Nephron progenitor cell (in vitro differentiated cells): ENCODE measurements at regions not wholly inside any gene's neighbourhood (a gene's known extent, or its start where the extent isn't known, plus 50 kb on each side); places are given as distances from the start of the nearest gene placed in this dataset.

Experiments used
- DNase-seq: peaks from one replicate; pipeline ENCODE4 v3.0.0; 2021
- H3K27ac Mint-ChIP-seq: 2 replicates; pipeline ENCODE4 v1.8.0; 2021; ENCODE audit warnings: mild to moderate bottlenecking, moderate library complexity, mixed read lengths
- H3K27me3 Mint-ChIP-seq: 2 replicates; pipeline ENCODE4 v1.8.0; 2021; ENCODE audit warnings: mild to moderate bottlenecking, low read depth, mixed read lengths; ENCODE audit not compliant: poor library complexity
- H3K36me3 Mint-ChIP-seq: 2 replicates; pipeline ENCODE4 v1.8.0; 2021; ENCODE audit warnings: low read depth, mixed read lengths
- H3K4me1 Mint-ChIP-seq: 2 replicates; pipeline ENCODE4 v1.8.0; 2021; ENCODE audit warnings: mixed read lengths
- H3K4me3 Mint-ChIP-seq: 2 replicates; pipeline ENCODE4 v1.8.0; 2021; ENCODE audit warnings: mild to moderate bottlenecking, moderate library complexity, mixed read lengths
- H3K9me3 Mint-ChIP-seq: 2 replicates; pipeline ENCODE4 v1.8.0; 2021; ENCODE audit warnings: mild to moderate bottlenecking, moderate library complexity, mixed read lengths
- TF ChIP-seq, protein P1 (sequence below): fragments of 200-600 bp; sonication (generic); IDR thresholded peaks from 2 replicates; pipeline ENCODE4 v1.5.0; 2021; ENCODE audit warnings: antibody characterized with exemption

DNA sequence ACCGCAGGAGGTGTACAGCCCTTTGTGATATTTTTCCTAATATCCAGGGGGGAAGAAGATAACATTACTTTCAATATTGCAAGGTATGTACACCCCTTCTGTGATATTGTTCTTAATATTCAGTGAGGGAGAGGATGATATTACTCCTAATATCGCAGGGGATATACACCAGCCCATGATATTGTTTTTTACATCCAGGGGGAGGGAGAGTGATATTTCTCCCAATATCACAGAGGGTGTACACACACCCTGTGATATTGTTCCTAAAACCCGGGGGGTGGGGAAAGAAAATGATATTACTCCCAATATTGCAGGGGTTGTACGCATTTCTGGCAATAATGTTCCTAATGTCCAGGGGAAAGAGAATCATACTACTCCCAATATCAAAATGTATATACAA lies 58.0 kb upstream of the SLC25A48 start:
- TF ChIP-seq, protein P1, sequence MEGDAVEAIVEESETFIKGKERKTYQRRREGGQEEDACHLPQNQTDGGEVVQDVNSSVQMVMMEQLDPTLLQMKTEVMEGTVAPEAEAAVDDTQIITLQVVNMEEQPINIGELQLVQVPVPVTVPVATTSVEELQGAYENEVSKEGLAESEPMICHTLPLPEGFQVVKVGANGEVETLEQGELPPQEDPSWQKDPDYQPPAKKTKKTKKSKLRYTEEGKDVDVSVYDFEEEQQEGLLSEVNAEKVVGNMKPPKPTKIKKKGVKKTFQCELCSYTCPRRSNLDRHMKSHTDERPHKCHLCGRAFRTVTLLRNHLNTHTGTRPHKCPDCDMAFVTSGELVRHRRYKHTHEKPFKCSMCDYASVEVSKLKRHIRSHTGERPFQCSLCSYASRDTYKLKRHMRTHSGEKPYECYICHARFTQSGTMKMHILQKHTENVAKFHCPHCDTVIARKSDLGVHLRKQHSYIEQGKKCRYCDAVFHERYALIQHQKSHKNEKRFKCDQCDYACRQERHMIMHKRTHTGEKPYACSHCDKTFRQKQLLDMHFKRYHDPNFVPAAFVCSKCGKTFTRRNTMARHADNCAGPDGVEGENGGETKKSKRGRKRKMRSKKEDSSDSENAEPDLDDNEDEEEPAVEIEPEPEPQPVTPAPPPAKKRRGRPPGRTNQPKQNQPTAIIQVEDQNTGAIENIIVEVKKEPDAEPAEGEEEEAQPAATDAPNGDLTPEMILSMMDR: no peak
- peaks cover 7% of the 10 kb centered on the region for H3K27me3 Mint-ChIP-seq
- no peaks in the 10 kb centered on the region for H3K4me1 Mint-ChIP-seq
- no peaks in the 10 kb centered on the region for H3K36me3 Mint-ChIP-seq
- no peak overlapping the region for H3K27ac Mint-ChIP-seq
- peaks cover 17% of the 10 kb centered on the region for H3K9me3 Mint-ChIP-seq
- no peak overlapping the region for H3K4me3 Mint-ChIP-seq
- no peak for DNase-seq

DNA sequence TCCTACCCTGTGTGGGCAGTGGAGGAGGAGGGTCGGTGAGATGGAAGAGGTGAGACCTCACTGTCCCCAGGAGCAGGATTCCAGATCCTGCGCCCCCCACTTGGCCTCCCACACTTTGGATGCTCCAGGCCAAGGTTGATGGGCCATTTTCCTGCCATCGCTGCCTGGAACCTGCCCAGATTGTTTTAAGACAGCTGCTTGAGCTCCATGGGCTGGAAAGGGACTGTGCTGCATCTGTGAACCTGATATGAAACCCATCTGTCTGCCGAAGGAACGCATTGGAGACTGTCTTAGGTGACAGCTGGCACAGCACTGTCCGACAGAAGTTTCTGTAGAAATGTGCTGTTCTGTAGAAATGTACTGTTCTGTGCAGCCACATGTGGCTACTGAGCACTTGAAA lies 72.7 kb upstream of the SLC25A48 start:
- H3K9me3 Mint-ChIP-seq: peaks cover 11% of the 10 kb centered on the region
- H3K4me1 Mint-ChIP-seq: no peaks in the 10 kb centered on the region
- no peak overlapping the region for H3K27ac Mint-ChIP-seq
- no peaks in the 10 kb centered on the region for H3K27me3 Mint-ChIP-seq
- no peak overlapping the region for H3K4me3 Mint-ChIP-seq
- no peak for DNase-seq
- TF ChIP-seq, protein P1: no peak
- H3K36me3 Mint-ChIP-seq: no peaks in the 10 kb centered on the region

DNA sequence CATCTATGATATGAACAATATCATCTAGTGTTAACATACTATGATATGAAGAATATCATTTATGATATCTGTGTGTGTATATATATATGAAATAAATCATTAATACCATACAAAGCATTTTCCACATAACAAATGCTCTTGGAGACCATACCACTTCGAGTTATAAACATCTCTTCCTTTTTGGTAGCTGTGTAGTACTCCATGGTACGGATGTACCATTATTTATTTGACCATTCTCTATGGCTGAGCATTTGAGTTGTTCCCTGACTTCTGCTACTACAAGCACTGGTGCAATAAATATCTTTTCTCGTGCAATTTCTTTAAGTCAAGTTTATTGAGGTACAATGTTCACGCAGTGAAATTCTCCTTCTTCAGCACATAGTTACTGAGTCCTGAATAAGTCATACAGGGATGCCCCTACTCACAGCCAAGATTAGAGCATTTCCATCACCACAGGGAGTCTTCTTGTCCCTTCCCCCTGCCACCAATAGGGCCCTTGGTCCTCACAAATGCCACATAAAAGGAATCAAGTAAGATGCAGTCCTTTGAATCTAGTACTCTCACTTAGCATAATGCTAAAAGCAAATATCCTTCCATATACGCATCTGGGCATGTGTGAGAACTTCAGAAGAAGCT lies 75.2 kb upstream of the SLC25A48 start:
- Mint-ChIP-seq H3K27ac (no peak overlapping the region), H3K27me3 (no peaks in the 10 kb centered on the region), H3K9me3 (no peaks in the 10 kb centered on the region), H3K36me3 (no peaks in the 10 kb centered on the region), H3K4me1 (no peaks in the 10 kb centered on the region), H3K4me3 (no peak overlapping the region)
- TF ChIP-seq, protein P1: no peak
- DNase-seq: no peak

DNA sequence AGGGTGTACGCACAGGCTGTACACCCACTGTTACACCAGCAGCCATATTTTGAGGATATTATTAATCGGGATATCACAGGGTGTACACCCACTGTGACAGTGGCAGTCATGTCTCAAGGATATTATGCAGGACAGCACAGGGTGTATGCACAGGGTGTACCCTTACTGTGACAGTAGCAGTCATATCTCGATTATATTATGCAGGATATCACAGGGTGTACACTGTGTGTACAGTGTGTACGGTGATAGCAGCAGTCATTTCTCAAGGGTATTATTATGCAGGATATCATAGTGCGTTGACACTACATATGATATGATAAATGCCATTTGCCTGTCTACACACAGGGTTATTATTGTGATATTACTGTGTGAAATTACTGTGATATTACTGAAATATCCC lies 80.5 kb upstream of the SLC25A48 start:
- DNase-seq: no peak
- Mint-ChIP-seq H3K4me3 (no peak overlapping the region), H3K4me1 (no peaks in the 10 kb centered on the region), H3K36me3 (no peaks in the 10 kb centered on the region), H3K9me3 (no peaks in the 10 kb centered on the region), H3K27ac (no peak overlapping the region), H3K27me3 (peaks cover 8% of the 10 kb centered on the region)
- TF ChIP-seq, protein P1: no peak

DNA sequence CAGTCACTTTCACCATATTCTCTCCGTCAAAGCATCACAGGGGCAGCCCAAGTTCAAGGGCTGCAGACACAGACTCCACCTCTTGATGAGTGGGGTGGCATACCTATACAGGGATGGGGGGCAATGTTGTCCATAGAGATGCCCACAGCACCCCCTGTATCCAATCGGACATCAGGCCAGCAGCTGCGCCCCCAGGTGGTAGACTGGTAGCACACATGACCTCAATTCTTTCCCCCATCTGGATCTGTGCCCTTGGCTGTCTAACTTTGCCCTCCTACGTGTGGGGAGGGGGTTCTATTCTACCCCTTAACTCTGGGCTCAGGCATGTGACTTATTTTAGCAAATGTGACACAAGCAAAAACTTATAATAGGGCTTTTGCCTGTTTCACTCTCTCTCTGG lies 84.0 kb upstream of the SLC25A48 start:
- peaks cover 15% of the 10 kb centered on the region for H3K9me3 Mint-ChIP-seq

DNA sequence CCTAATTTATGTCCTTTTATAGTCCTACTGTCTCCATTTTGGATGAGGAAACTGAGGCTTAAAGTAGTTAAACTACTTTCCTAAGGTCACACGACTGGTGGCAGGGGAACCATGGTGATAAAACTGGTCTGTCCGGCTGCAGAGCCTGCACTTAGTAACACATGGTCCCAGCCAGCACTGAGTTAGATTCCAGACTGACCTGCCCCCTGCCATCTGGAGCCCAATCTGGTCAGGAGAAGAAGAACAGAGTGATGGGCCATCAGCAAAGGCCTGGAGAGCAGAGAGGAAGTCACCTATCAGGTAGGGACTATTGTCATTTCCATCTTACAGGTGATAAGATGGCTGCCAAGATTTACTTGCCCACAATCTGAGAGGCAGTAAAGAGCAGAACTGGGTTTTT lies 86.6 kb upstream of the SLC25A48 start:
- Mint-ChIP-seq H3K9me3 (peaks cover 37% of the 10 kb centered on the region), H3K27ac (no peak overlapping the region), H3K36me3 (peaks cover 4% of the 10 kb centered on the region), H3K4me1 (peaks cover 10% of the 10 kb centered on the region), H3K4me3 (no peak overlapping the region), H3K27me3 (peaks cover 8% of the 10 kb centered on the region)
- no peak for DNase-seq
- TF ChIP-seq, protein P1: no peak

More for the DNA sequence above, 84.0 kb upstream of the SLC25A48 start:
- H3K27me3 Mint-ChIP-seq: peaks cover 8% of the 10 kb centered on the region
- TF ChIP-seq, protein P1: no peak
- H3K36me3 Mint-ChIP-seq: peaks cover 4% of the 10 kb centered on the region
- H3K4me1 Mint-ChIP-seq: no peaks in the 10 kb centered on the region
- no peak overlapping the region for H3K4me3 Mint-ChIP-seq
- no peak overlapping the region for H3K27ac Mint-ChIP-seq
- no peak for DNase-seq
